ENCODE measurements at regions not wholly inside any gene's neighbourhood (a gene's known extent, or its start where the extent isn't known, plus 50 kb on each side); places are given as distances from the start of the nearest gene placed in this dataset.
A peak's percentile ranks its signal among the peaks of the same experiment; 100 is the strongest.

GRCh38 chr7:38002689-38003088, 82.2 kb downstream of the EPDR1 start:
- no peak for DNase-seq (ENCODE audit: low read depth)

GRCh38 chr7:38006559-38006958, 86.1 kb downstream of the EPDR1 start:
- no peak for DNase-seq (ENCODE audit: low read depth)

- DNase-seq (ENCODE audit: low read depth): peak; percentile 54
These were observed 86.7 kb downstream of the EPDR1 start for GRCh38 chr7:38007096-38007495.

- DNase-seq (ENCODE audit: low read depth): no peak
These were observed 92.8 kb downstream of the EPDR1 start for GRCh38 chr7:38013246-38013645.

- no peak for DNase-seq (ENCODE audit: low read depth)
These were observed 96.1 kb downstream of the EPDR1 start for GRCh38 chr7:38016567-38016966.

GRCh38 chr7:38017320-38017719, 96.9 kb downstream of the EPDR1 start:
- DNase-seq (ENCODE audit: low read depth): no peak

- peak; percentile 92 for DNase-seq (ENCODE audit: low read depth)
These were observed 99.8 kb downstream of the EPDR1 start for GRCh38 chr7:38020121-38020785.

- DNase-seq (ENCODE audit: low read depth): no peak
These were observed 101.5 kb downstream of the EPDR1 start for GRCh38 chr7:38021892-38022291.

GRCh38 chr7:38025815-38026214, 105.4 kb downstream of the EPDR1 start:
- no peak for DNase-seq (ENCODE audit: low read depth)

- no peak for DNase-seq (ENCODE audit: low read depth)
These were observed 107.5 kb downstream of the EPDR1 start for GRCh38 chr7:38027884-38028455.

- no peak for DNase-seq (ENCODE audit: low read depth)
These were observed 113.8 kb downstream of the EPDR1 start for GRCh38 chr7:38034062-38034908.

- no peak for DNase-seq (ENCODE audit: low read depth)
These were observed 120.4 kb downstream of the EPDR1 start for GRCh38 chr7:38040831-38041230.

- no peak for DNase-seq (ENCODE audit: low read depth)
These were observed 128.4 kb upstream of the STARD3NL start for GRCh38 chr7:38049679-38050078.

- no peak for DNase-seq (ENCODE audit: low read depth)
These were observed 126.7 kb upstream of the STARD3NL start for GRCh38 chr7:38051311-38051710.

- DNase-seq (ENCODE audit: low read depth): no peak
These were observed 126.3 kb upstream of the STARD3NL start for GRCh38 chr7:38051786-38052185.

- no peak for DNase-seq (ENCODE audit: low read depth)
These were observed 125.3 kb upstream of the STARD3NL start for GRCh38 chr7:38052786-38053185.

- DNase-seq (ENCODE audit: low read depth): no peak
These were observed 123.8 kb upstream of the STARD3NL start for GRCh38 chr7:38054199-38054598.

GRCh38 chr7:38057829-38058228, 120.2 kb upstream of the STARD3NL start:
- DNase-seq (ENCODE audit: low read depth): peak; percentile 53

- no peak for DNase-seq (ENCODE audit: low read depth)
These were observed 117.9 kb upstream of the STARD3NL start for GRCh38 chr7:38060116-38060515.

GRCh38 chr7:38060637-38061036, 117.4 kb upstream of the STARD3NL start:
- no peak for DNase-seq (ENCODE audit: low read depth)

GRCh38 chr7:38066391-38066790, 111.7 kb upstream of the STARD3NL start:
- DNase-seq (ENCODE audit: low read depth): no peak

- DNase-seq (ENCODE audit: low read depth): peak; percentile 21
These were observed 109.6 kb upstream of the STARD3NL start for GRCh38 chr7:38068461-38068860.

- DNase-seq (ENCODE audit: low read depth): no peak
These were observed 109.0 kb upstream of the STARD3NL start for GRCh38 chr7:38069052-38069451.

Data from Daoy (cell line).